SKM-1 treated with dmso at 0.1 percent for 144 hours (cell line): ENCODE measurements at regions not wholly inside any gene's neighbourhood (a gene's known extent, or its start where the extent isn't known, plus 50 kb on each side); places are given as distances from the start of the nearest gene placed in this dataset.
"Not testable (repeated sequence)": the region's sequence is repeated elsewhere in the genome, so short reads cannot be mapped to it uniquely, and the experiment has no call there.

Experiments
- DNase-seq: peaks from one replicate; lab custom pipeline; 2025; ENCODE audit not compliant: unreplicated experiment; lab: John Stamatoyannopoulos, UW

DNA sequence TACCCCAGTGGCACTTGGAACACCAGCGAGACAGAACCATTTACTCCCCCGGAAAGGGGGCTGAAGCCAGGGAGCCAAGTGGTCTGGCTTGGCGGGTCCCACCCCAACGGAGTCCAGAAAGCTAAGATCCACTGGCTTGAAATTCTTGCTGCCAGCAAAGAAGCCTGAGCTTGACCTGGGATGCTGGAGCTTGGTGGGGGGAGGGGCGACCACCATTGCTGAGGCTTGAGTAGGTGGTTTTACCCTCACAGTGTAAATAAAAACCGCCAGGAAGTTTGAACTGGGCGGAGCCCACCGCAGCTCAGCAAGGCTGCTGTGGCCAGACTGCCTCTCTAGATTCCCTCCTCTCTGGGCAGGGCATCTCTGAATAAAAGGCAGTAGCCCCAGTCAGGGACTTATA, 62.8 kb downstream of the RPS24 start:
- not testable (repeated sequence) for DNase-seq

DNA sequence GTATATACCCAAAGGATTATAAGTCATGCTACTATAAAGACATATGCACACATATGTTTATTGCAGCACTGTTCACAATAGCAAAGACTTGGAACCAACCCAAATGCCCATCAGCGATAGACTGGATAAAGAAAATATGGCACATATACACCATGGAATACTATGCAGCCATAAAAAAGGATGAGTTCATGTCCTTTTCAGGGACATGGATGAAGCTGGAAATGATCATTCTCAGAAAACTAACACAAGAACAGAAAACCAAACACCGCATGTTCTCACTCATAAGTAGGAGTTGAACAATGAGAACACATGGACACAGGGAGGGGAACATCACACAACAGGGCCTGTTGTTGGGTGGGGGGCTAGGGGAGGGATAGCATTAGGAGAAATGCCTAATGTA, 68.9 kb downstream of the RPS24 start:
- not testable (repeated sequence) for DNase-seq

- no peak for DNase-seq
Measured at GRCh38 chr10:78109210-78109609, 75.5 kb downstream of the RPS24 start.

GRCh38 chr10:78115135-78115853, 81.6 kb downstream of the RPS24 start:
- DNase-seq: no peak

DNA sequence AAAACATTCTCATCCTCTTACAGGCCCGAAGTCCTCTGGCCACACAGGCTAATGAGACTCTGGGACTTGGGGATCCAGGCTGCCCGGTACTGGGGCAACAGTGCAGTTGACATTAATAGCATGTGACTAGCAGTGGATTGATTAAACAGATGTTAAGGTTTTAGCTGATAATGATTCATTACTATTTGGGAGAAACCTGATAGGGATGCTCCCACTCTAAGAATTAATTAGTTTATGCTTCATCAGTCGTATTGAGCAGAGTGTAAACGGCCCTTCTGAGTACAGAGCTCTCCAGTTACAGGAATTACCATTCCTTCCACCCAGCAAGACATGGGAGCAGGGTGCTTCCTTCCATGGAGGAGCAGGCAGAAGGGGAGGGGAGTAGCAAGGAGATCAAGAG, 82.7 kb downstream of the RPS24 start:
- no peak for DNase-seq

GRCh38 chr10:78118591-78118990, 84.9 kb downstream of the RPS24 start:
- DNase-seq: no peak

- DNase-seq: no peak
Measured at GRCh38 chr10:78121801-78122200, 88.1 kb downstream of the RPS24 start.

GRCh38 chr10:78124167-78124566, 90.5 kb downstream of the RPS24 start:
- DNase-seq: no peak

- no peak for DNase-seq
Measured at GRCh38 chr10:78129211-78129610, 95.5 kb downstream of the RPS24 start.

- no peak for DNase-seq
Measured at GRCh38 chr10:78130966-78131710, 97.5 kb downstream of the RPS24 start.

GRCh38 chr10:78134773-78135306, 101.2 kb downstream of the RPS24 start:
- DNase-seq: no peak

DNA sequence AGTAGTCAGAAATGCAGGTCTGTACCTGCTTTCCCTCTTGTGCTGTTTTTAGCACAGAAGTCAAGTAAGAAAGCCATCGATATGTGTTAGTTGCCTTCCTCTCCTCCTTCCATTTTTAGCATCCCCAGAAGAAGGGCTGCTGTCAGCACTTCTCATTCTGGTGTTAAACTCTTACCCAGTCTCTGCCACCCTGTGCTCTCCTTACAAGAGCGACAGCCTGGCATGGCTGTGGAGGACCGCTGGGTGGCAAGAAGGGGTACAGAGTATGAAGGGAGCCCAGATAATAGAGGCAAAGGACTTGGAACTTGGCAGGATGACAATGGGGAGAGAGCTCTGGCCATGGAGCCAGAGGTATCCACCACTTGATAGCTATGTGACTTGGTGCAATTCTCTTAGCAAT, 103.5 kb downstream of the RPS24 start:
- no peak for DNase-seq

DNA sequence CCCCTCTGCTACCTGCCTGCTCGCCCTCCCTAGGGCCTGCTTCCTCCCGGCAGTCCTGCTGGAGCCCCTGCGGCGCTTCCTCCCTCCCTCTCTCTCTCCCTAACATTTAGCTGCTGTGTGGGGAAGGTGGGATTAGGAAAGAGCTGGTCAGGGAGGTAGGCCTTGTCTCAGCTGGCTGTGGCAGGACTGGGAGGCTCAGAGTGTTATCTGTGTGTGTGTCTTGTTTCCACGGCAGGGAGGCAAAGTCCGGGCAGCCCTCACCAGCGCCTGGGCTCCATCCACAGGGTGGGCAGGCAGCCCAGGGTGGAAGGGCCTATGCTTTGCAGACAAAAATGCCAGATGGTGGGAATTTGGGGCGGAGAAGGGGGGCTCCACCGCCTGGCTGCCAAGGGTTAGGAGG, 105.7 kb downstream of the RPS24 start:
- DNase-seq: no peak

DNA sequence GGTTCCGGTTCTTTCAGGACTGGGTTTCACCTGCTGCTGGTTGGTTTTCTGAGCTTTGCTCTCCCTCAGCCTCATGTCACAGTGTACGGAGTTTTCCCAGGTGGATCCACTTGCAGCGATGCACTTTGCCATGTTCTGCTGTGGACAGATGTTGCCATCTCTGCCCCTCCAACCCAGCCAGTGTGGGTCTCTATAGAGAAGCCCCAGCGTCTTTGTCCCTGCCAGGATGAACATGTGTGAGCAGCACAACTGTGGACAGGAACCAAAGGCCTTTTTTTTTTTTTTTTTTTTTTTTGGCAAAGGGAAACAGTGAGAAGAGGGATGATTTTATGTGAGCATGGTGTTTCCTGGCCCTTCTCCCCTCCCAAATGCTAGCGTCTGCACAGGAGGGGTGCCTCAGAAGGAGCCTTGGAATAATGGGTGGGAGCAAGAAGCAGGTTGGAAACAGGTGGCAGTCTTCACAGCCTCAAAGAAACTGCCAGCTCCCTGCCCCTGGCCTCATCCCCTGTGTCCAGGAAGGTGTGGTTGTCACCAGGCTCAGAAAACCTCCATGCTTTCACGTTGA, 106.5 kb downstream of the RPS24 start:
- DNase-seq: no peak

DNA sequence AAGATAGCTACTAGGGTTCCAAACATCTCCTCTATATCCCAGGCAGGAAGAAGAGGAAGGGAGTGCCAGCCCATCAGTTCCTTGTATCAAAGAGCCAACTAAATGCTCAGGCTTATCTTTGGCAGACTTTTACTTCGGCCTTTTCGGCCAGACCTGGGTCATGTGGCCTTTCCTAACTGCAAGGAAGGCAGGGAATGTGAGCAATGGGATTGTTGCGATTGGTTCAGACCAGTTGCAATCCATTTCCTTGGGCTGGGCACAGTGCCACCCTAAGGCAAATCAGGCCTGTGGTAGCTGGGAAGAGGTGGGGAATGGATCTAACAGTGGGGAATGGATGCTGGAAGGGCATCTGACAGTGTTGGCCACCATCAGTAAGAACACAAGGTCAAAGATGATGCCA, 109.9 kb downstream of the RPS24 start:
- no peak for DNase-seq

- DNase-seq: no peak
Measured at GRCh38 chr10:78146200-78146599, 112.5 kb downstream of the RPS24 start.

DNA sequence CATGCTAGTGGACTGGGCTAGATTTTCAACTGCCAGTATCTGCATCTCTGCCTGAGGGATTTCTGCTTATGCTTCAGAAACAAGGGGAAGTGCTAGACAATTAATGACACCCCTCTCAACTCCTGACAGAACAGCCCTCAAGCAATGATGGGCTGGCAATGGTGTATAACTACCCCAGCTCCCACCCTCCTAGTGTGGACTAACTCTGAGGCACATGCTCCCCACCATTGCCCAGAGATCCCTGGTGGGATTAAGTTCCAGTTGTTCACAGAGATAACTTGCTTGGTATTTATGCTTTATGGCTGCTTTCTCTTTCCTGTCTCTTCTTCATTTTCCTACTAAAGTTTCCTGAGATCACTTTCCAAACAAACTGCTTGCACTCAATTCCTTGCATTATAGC, 113.5 kb downstream of the RPS24 start:
- no peak for DNase-seq

- no peak for DNase-seq
Measured at GRCh38 chr10:78148216-78148960, 114.7 kb downstream of the RPS24 start.

- no peak for DNase-seq
Measured at GRCh38 chr10:78148961-78149612, 115.4 kb downstream of the RPS24 start.

DNA sequence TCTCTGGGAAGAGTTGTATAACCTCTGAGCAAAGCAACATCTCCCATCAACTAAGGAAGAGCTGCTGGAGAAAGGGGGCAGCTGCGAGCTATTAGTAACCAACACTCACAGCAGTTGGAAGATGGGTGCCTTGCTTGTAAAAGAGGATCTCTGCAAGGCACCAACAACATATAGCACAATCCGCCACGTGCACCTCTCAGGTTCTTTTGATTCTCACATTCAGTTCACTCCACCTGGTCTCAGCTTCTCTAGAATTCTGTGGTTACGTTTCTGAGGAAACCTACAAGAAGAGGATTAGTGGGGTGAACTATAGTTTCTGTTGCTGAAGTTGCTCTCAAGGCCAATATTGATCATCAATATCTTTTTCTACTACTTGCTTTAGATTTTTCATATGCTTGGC, 117.1 kb downstream of the RPS24 start:
- DNase-seq: no peak

DNA sequence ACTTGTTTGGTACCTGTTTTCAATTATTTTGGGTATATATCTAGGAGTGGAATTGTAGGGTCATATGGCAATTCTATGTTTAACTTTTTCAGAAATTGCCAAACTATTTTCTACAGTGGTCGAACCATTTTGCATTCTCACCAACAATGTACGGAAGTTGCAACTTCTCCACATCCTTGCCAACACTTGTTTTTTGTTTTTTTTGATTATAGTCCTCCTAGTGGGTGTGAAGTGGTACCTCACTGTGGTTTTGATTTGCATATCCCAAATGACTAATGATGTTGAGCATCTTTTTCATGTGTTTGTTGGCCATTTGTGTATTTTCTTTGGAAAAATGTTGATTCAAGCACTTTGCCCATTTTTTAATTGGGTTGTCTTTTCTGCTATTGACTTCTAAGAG, 122.1 kb downstream of the RPS24 start:
- no peak for DNase-seq
